Dendritic cell treated with granulocyte-macrophage colony-stimulating factor and Interleukin-4, amounts not matched to agents 40 ng/mL and 50 ng/mL, for 4 days (primary cell): ENCODE measurements at regions not wholly inside any gene's neighbourhood (a gene's known extent, or its start where the extent isn't known, plus 50 kb on each side); places are given as distances from the start of the nearest gene placed in this dataset.
A peak's percentile ranks its signal among the peaks of the same experiment; 100 is the strongest.

ENCODE experiments used
- H3K27ac Mint-ChIP-seq: one replicate; pipeline ENCODE4 v1.8.0; 2022; ENCODE audit warnings: mild to moderate bottlenecking, mixed read lengths
- H3K27me3 Mint-ChIP-seq: one replicate; pipeline ENCODE4 v1.8.0; 2022; ENCODE audit warnings: mild to moderate bottlenecking, mixed read lengths
- H3K36me3 Mint-ChIP-seq: one replicate; pipeline ENCODE4 v1.8.0; 2022; ENCODE audit warnings: low read depth, mixed read lengths
- H3K4me1 Mint-ChIP-seq: one replicate; pipeline ENCODE4 v1.8.0; 2022; ENCODE audit warnings: low read depth, mixed read lengths
- H3K4me3 Mint-ChIP-seq: one replicate; pipeline ENCODE4 v1.8.0; 2022; ENCODE audit warnings: mild to moderate bottlenecking, moderate library complexity, mixed read lengths
- H3K9me3 Mint-ChIP-seq: one replicate; pipeline ENCODE4 v1.8.0; 2022; ENCODE audit warnings: mixed read lengths
- intact Hi-C: fragments of 100-400 bp; cut with micrococcal nuclease; formaldehyde crosslinking; loops from one replicate; pipeline ENCODE4 v1.15.0; 2022

DNA sequence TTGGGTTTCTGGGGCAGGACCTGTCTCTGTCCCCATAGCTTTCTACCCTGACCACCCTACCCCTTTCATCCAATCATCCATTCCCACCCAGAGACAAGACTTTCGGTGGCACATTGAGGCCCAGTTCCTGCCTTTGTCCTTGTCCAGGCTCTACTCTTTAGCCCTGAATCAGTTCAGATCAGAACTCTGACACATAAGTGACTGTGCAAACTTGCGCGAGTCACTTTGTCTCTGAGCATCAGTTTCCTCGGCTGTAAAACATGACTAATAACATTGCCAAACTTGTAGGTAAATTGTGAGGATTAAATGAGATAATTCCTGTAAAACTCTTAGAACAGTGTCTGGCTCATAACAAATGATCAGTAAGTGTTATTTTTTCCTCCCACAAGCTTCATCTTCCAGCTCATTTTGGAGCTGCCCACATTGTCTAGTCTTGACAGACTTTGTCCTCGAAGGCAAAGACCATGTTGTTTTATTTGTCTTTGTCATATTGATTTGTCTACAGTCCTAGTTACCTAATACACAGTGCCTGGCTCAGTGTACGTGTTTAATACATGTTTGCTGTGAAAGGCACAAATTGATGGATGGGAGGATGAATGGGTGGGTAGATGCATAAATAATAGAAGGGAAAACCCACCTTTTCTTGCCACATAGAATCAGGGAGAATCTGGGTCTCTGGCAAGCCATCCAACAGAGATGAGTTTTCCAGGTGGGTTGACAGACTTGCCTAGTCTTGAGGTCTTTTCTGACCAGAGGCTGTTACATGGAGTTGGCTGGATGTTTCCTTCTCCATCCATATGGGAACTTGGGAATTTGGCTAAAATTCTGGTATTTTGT lies 262.9 kb downstream of the OMA1 start:
- no peak overlapping the region for H3K27ac Mint-ChIP-seq
- intact Hi-C loops, result no loop called here
- no peaks in the 10 kb centered on the region for H3K36me3 Mint-ChIP-seq
- no peak overlapping the region for H3K4me3 Mint-ChIP-seq
- no peaks in the 10 kb centered on the region for H3K4me1 Mint-ChIP-seq
- H3K9me3 Mint-ChIP-seq, result no peaks in the 10 kb centered on the region
- H3K27me3 Mint-ChIP-seq, result no peaks in the 10 kb centered on the region

DNA sequence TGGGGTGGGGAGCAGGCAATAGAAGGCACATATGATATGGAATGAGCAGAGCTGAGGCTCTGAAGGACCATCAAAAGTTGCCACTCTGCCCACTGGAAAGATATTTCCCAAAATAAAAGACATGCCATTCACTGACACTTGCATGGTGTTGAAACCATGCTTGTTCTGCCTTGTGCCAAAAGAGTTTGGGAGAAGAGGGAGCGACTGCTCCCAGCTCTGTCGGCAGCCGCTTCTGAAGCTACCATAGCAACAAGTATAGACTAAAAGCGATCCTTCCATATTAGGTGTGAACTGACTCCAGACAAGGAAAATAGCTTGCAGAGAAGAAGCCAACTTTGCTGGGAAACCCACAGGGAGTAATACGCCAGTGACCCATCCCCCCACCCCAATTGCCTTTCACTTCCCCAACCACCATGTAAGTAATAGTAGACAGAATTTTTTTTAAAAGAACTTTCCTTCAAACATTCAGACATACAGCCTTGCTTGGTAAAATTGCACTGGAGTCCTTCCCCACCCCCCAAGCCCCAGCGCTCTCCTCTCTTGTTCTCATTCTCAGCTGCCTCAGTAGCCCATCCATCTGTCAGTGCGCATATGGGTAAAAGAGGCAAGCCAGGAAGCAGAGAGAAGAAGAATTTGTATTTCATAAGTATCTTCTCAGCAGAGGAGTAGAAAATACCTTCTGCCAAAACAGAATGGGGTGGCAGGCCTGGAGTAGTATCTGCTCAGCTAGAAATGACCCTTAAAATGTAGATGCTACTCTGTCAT lies 263.7 kb downstream of the OMA1 start:
- no peak overlapping the region for H3K27ac Mint-ChIP-seq
- no peaks in the 10 kb centered on the region for H3K4me1 Mint-ChIP-seq
- no peak overlapping the region for H3K4me3 Mint-ChIP-seq
- H3K36me3 Mint-ChIP-seq, result no peaks in the 10 kb centered on the region
- H3K27me3 Mint-ChIP-seq, result no peaks in the 10 kb centered on the region
- H3K9me3 Mint-ChIP-seq, result no peaks in the 10 kb centered on the region
- intact Hi-C loops, result no loop called here

DNA sequence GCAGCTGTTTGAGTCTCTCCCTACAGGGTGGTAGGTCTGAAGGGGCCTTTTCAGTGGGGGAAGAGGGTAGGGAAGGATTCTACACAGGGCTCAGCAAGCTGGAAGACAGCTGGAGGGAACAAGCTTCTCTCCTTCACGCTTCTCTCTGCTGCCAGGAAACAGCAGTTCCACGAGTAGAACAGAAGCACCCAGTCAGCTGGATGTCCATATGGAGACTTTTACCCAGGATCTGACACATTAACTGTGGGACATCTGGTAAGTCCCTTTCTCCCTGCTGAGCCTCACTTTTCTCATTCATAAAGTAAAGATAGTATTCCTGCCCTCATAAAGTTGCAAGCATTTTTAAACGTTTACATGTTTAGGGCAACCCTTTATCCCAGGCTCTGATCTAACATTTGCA lies 280.3 kb downstream of the OMA1 start:
- Mint-ChIP-seq H3K4me3 (no peak overlapping the region), H3K27me3 (no peaks in the 10 kb centered on the region), H3K27ac (no peak overlapping the region), H3K4me1 (no peaks in the 10 kb centered on the region), H3K9me3 (no peaks in the 10 kb centered on the region), H3K36me3 (no peaks in the 10 kb centered on the region)
- intact Hi-C loops, result no loop called here

DNA sequence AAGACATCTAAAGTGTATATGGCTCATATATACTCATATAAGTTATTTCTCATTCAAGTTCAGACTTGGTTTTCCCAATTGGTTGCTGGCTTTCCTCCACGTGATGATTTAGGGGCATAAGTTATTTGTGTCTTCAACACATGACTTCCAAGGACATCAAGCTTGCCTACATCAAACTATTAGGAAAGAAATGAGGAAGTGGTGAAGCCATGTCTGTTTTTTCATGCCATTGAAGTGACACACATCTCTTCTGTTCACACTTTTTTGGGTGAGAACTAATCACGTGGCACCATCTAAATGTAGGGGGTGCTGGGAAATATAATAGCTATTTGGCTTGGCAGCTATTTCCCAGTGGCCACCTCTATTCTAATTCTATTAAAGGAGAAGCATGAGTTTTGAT lies 282.1 kb downstream of the OMA1 start:
- Mint-ChIP-seq H3K9me3 (no peaks in the 10 kb centered on the region), H3K27me3 (no peaks in the 10 kb centered on the region), H3K4me3 (no peak overlapping the region), H3K27ac (no peak overlapping the region), H3K4me1 (no peaks in the 10 kb centered on the region), H3K36me3 (no peaks in the 10 kb centered on the region)
- intact Hi-C loops, result no loop called here

DNA sequence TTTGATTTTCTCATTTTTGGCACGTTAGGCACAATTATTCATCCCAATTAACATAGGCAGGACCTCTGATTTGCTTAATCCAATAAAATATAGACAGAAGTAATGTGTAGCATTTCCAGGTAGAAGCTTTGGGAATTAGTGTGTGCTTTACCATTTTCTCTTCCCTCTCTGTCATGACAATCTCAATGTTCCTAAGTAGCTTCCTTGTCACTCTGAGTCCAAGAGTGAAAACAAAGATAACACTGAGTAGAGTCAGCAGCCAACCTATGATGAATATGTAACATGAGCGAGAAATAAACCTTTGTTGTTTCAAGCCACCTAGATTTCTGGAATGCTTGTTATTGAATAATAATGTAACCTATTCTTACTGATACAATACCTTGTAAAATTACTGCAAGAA lies 283.8 kb downstream of the OMA1 start:
- Mint-ChIP-seq H3K4me3 (no peak overlapping the region), H3K27me3 (no peaks in the 10 kb centered on the region), H3K27ac (no peak overlapping the region), H3K36me3 (no peaks in the 10 kb centered on the region), H3K4me1 (no peaks in the 10 kb centered on the region), H3K9me3 (no peaks in the 10 kb centered on the region)
- intact Hi-C loops, result no loop called here

DNA sequence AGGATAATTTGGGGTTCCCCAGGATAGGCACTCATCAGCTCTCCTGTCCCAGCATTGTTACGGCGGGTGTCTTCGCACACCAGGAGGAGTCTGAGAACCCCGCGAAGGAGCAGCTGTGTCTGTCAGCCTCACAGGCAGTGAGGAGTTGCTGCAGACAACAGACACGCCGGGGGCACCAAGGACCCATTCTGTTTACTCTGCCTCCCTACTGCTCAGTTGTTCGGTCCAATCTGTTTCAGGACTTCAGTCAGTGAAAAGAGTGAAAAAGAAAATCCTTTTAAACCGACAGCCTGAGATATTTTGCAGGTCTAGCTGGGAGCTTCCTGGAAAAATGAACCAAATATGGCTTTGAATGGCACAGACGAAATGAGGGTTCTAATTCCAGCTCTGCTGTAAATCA lies 288.4 kb downstream of the OMA1 start:
- intact Hi-C loops, result no loop called here
- no peaks in the 10 kb centered on the region for H3K36me3 Mint-ChIP-seq
- no peak overlapping the region for H3K4me3 Mint-ChIP-seq
- no peaks in the 10 kb centered on the region for H3K4me1 Mint-ChIP-seq
- no peaks in the 10 kb centered on the region for H3K9me3 Mint-ChIP-seq
- no peak overlapping the region for H3K27ac Mint-ChIP-seq
- H3K27me3 Mint-ChIP-seq, result no peaks in the 10 kb centered on the region

DNA sequence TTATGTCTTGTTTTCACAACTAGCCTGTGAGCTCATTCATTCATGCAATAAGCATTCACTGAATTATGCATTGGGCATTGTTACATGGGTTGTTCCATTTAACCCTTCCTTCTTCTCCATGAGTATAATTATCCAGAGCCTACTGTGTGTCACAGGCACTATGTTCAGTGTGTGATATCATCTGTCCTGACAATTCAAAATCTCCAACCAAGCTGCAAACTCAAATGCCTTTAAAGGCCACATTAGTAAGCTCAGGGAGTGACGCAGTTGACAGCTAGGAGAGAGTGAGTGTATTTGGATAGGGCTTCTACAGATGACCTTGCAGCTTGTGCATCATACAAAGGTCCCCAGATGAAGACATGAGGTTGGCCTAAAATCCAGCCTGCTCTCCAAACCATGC lies 289.5 kb downstream of the OMA1 start:
- H3K27me3 Mint-ChIP-seq, result no peaks in the 10 kb centered on the region
- no peaks in the 10 kb centered on the region for H3K9me3 Mint-ChIP-seq
- H3K27ac Mint-ChIP-seq, result no peak overlapping the region
- intact Hi-C loops, result no loop called here
- H3K4me3 Mint-ChIP-seq, result no peak overlapping the region
- H3K4me1 Mint-ChIP-seq, result no peaks in the 10 kb centered on the region
- no peaks in the 10 kb centered on the region for H3K36me3 Mint-ChIP-seq

DNA sequence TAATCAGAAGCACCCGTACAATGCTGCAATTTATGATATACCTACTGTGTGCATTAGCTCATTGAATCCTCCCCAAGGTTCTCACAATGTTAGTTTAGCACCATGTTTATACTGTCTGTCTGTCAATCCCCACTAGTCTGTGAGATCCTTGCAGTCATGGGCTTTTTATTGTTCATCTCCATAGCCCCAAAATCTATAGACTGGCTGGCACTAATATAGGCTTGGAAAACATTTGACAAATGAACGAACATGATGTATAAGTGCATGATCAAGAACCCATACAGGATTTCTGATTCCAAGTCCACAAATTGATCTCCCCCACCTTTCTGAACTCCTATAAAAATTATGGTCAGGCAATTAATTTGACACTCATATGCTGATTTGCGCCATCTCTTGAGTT lies 290.0 kb downstream of the OMA1 start:
- Mint-ChIP-seq H3K27me3 (peaks cover 1% of the 10 kb centered on the region), H3K4me3 (no peak overlapping the region)

DNA sequence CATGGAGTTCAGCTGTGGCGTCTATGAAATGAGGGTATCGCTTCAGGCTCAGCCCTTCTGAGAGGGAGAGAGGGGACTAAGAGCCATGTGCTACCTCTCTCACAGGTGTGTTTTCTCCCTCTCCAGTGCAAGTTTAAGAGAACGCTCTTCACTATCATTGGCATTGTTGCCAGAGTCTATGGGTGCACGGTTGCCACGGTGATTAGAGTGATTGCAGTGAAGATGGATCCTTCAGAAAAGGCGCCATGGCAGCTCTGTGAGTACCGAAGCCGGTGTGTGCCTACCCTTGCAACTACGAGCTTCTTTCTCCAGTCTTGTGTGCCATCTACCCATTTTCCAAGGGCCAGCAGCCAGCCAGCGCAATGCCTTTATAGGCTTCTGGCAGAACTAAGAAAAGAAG lies 290.5 kb downstream of the OMA1 start:
- no peak overlapping the region for H3K4me3 Mint-ChIP-seq
- H3K36me3 Mint-ChIP-seq, result no peaks in the 10 kb centered on the region
- H3K27me3 Mint-ChIP-seq, result peaks cover 5% of the 10 kb centered on the region
- H3K27ac Mint-ChIP-seq, result no peak overlapping the region
- intact Hi-C loops, result no loop called here
- no peaks in the 10 kb centered on the region for H3K9me3 Mint-ChIP-seq
- H3K4me1 Mint-ChIP-seq, result peaks cover 7% of the 10 kb centered on the region

More for the DNA sequence above, 290.0 kb downstream of the OMA1 start:
- Mint-ChIP-seq H3K9me3 (no peaks in the 10 kb centered on the region), H3K27ac (no peak overlapping the region), H3K4me1 (peaks cover 3% of the 10 kb centered on the region), H3K36me3 (no peaks in the 10 kb centered on the region)
- intact Hi-C loops, result no loop called here

DNA sequence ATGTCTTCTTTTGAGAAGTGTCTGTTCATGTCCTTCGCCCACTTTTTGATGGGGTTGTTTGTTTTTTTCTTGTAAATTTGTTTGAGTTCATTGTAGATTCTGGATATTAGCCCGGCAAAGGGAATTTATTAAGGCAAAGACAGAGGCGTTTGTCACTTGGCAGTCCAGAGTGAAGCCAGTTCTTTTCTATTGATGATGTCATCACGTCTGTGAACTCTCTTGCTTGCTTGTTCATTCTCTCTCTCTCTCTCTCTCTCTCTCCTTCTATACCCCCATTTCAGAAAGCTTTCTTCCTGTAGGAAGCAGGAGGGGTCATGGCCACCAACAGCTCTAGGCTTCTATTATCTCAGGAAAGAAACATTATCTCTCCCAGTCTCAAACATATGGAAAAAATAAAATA lies 291.3 kb downstream of the OMA1 start:
- no peaks in the 10 kb centered on the region for H3K36me3 Mint-ChIP-seq
- peaks cover 11% of the 10 kb centered on the region for H3K4me1 Mint-ChIP-seq
- intact Hi-C loops, result no loop called here
- H3K4me3 Mint-ChIP-seq, result no peak overlapping the region
- H3K27ac Mint-ChIP-seq, result no peak overlapping the region
- peaks cover 12% of the 10 kb centered on the region for H3K27me3 Mint-ChIP-seq
- H3K9me3 Mint-ChIP-seq, result no peaks in the 10 kb centered on the region

DNA sequence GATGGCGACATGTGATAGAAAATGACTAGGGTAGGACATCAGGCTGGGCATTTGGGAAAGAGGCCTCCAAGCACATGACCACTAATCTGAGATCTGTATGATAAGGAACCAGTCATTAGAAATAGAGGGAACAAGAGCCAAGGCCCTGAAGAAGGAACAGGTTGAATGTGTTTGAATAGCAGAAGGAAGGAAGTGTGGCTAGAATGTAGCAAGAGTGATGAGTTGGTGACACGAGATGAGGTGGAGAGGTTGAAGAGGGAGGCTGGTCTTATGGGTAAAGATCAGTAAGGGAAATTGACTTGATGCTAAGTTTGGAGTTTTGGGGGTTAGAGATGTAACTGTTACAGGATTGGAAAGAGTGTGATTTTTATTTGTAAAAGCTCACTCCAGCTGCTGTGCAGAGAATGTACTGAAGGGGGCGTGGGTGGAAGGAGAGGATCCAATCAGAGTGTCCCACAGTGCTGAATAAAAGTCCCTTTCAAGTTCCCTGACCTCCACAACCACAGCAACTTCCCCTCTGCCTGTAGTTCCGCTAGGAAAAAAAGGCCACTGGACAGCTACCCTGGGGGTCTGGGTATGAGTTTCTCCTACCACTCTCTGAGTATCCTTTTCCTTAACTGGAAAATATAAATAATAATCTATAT lies 295.0 kb downstream of the OMA1 start:
- Mint-ChIP-seq H3K27me3 (peaks cover 45% of the 10 kb centered on the region), H3K4me3 (no peak overlapping the region), H3K9me3 (no peaks in the 10 kb centered on the region), H3K36me3 (no peaks in the 10 kb centered on the region), H3K4me1 (peaks cover 31% of the 10 kb centered on the region), H3K27ac (no peak overlapping the region)
- intact Hi-C loops, result no loop called here

DNA sequence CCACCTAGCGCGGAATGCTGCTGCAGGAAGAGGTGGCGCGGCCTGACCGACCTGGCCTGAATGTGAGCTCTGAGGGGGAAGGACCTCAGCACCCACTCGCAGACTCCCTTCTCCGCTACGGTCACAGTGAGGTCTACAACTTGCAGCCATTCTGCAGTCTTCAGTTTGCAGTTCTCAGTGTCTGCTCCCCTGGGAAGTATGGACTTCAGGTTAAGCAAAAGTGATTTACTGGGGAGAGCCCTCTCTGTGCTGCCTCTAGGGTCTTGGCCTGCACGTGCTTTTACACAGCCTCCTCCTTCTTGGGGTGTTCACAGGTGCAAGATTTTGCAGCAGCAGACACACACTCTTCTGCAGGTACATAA lies 296.0 kb downstream of the OMA1 start:
- intact Hi-C loops, result no loop called here
- peaks cover 31% of the 10 kb centered on the region for H3K4me1 Mint-ChIP-seq
- H3K36me3 Mint-ChIP-seq, result no peaks in the 10 kb centered on the region
- H3K4me3 Mint-ChIP-seq, result no peak overlapping the region
- H3K27me3 Mint-ChIP-seq, result peaks cover 47% of the 10 kb centered on the region
- no peaks in the 10 kb centered on the region for H3K9me3 Mint-ChIP-seq
- no peak overlapping the region for H3K27ac Mint-ChIP-seq

DNA sequence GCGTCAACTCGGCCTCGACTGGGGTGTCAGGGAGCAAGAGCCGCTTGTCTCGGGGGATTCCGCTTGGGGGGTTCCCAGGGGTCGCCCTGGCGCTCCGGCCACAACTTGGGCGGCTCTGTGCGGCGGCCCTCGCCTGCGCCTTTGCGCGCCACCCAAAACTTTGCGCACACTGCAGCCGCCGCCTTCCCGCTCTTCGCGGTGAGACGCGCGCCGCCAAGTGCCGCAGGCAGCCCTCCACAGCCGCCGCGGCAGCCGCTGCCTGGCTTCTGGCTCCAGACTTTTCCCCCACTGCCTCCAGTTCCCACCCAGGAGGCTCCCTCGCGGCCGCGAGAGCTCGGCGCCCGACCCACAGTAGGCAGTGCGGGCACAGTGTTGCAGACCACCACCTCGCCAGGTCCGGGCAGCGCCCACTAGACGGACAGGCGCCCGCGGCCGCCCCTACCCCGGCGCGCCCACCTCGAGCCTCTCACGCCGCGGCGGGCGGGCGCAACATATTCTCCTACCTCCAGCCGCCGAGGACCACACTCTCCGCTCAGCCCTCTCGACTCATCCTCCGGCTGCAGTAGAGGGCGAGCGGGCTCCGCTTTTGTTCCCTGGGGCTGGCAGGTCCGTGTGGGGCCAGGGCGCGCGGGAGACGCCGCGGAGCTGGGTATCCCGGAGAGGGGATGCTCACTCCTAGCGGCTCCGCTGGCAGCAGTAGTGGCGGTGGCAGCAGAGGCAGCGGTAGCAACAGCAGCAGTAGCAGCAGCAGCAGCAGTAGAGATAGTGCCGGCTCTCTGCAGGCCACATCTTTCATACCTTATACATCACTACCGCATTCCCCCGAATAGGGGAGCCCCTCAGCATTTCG lies 296.6 kb downstream of the OMA1 start:
- Mint-ChIP-seq H3K36me3 (no peaks in the 10 kb centered on the region), H3K27me3 (peaks cover 47% of the 10 kb centered on the region), H3K27ac (no peak overlapping the region), H3K4me3 (peak overlapping the region; percentile 50), H3K4me1 (peaks cover 31% of the 10 kb centered on the region), H3K9me3 (no peaks in the 10 kb centered on the region)
- intact Hi-C loops, result no loop called here

DNA sequence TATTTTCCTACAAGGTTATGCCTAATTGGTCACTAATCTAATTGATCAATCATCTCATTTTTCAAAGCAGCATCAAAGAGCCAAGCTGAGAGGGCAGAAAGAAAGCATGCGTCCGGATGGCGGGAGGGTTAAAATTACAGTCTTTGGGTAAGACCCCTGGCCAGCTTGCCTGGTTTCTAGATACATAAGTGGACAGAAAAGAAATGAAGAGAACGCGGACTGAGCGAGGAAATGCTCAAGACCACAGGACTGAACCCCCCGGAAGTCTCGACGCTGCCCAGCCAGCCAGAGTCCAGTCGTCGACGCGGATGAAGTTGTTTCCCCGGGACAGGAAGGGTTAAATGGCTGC lies 297.2 kb downstream of the OMA1 start:
- no peak overlapping the region for H3K4me3 Mint-ChIP-seq
- no peak overlapping the region for H3K27ac Mint-ChIP-seq
- intact Hi-C loops, result no loop called here
- H3K27me3 Mint-ChIP-seq, result peaks cover 47% of the 10 kb centered on the region
- H3K4me1 Mint-ChIP-seq, result peaks cover 31% of the 10 kb centered on the region
- H3K36me3 Mint-ChIP-seq, result no peaks in the 10 kb centered on the region
- H3K9me3 Mint-ChIP-seq, result no peaks in the 10 kb centered on the region
